ENCODE measurements at regions not wholly inside any gene's neighbourhood (a gene's known extent, or its start where the extent isn't known, plus 50 kb on each side); places are given as distances from the start of the nearest gene placed in this dataset.

GRCh38 chr16:85400305-85401205 lies 212.6 kb upstream of the GSE1 start:
- TF ChIP-seq CTCF (IDR thresholded peaks at IDR 0.05) (no peak), POLR2A (IDR thresholded peaks at IDR 0.05) (no peak)

Data from heart left ventricle (tissue), 13 donors.